ENCODE measurements at regions not wholly inside any gene's neighbourhood (a gene's known extent, or its start where the extent isn't known, plus 50 kb on each side); places are given as distances from the start of the nearest gene placed in this dataset.

DNA sequence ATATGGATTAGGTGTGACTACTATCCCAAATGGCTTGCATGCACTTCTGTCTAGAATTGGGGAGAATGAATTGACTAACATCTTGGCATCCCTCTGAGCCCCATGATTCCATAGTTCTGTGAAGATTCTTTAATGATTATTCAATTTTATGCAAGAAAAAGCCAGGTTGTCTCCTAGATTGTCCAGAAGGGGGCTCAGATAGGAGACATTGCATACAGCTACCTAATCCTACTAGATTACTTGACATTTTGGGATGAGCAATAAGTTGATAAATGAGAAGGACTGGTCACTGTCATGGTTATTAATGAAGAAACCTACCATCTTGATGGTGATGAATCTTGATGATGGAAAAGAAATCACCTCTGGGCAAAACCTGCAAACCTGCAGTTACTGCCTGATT lies 117.0 kb downstream of the CARTPT start:
- no peak for DNase-seq (ENCODE audit: low read depth, low spot score)

DNA sequence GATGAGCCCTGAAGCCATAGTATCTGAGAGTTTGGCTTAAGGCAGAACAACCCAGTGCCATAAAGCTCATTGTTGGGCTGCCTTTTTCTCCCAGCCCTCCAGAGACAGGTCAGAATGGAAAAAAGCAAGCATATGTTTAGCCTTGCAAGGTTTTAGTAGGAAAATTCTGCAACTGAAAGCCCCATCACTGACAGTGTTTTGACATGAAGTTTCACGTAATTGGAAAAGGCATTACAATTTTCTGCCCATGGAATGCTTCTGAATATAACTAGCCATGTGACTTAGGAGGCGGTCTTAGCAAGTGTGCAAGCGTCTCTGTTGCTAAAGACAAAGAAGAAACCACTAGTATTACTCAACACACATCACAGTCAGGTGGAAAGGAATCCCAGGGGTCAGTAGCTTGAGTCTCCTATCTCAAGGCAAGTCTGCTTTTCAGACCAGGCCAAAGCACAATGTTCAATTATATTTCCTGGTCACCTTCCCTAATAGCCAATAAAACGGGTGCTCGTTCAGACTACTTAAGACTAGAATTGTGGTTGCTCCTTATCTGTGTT lies 117.6 kb downstream of the CARTPT start:
- H3K9ac ChIP-seq (ENCODE audit: control insufficient read depth, extremely low read depth, insufficient read depth, low read length): no peak overlapping the region
- no peaks in the 10 kb centered on the region for H4K20me1 ChIP-seq (ENCODE audit: control insufficient read depth, extremely low read depth, insufficient read depth, low read length)
- dilution Hi-C loops (cut with MboI; ENCODE audit: extremely low pct_ligation_motif_present, low sequenced_read_pairs): no loop called here
- no peak overlapping the region for H3K27ac ChIP-seq (ENCODE audit: control insufficient read depth, insufficient read depth, low read length)
- no peak overlapping the region for H3K4me3 ChIP-seq (ENCODE audit: control insufficient read depth in 2 of 3, extremely low read depth in 1 of 3, insufficient read depth in 2 of 3, low read depth in 1 of 3, low read length in 3 of 3)
- DNase-seq (ENCODE audit: low read depth, low spot score) (no peak), FAIRE-seq (no peak)
- H3K9me3 ChIP-seq (ENCODE audit: control insufficient read depth, low read depth, low read length): no peaks in the 10 kb centered on the region
- H3K79me2 ChIP-seq (ENCODE audit: control insufficient read depth, insufficient read depth, low read length): no peaks in the 10 kb centered on the region
- no peaks in the 10 kb centered on the region for H3K27me3 ChIP-seq (ENCODE audit: control insufficient read depth, extremely low read depth, insufficient read depth, low read length)
- H3K4me2 ChIP-seq (ENCODE audit: control insufficient read depth, extremely low read depth, insufficient read depth, low read depth, low read length): no peak overlapping the region
- H3K36me3 ChIP-seq (ENCODE audit: control insufficient read depth in 2 of 2, extremely low read depth in 1 of 2, insufficient read depth in 2 of 2, low read length in 2 of 2): no peaks in the 10 kb centered on the region
- H2AFZ ChIP-seq (ENCODE audit: control insufficient read depth, low read length): no peak overlapping the region
- TF ChIP-seq EZH2 (IDR thresholded peaks at IDR 0.05; ENCODE audit: low read length): no peak
- TF ChIP-seq, protein P1, sequence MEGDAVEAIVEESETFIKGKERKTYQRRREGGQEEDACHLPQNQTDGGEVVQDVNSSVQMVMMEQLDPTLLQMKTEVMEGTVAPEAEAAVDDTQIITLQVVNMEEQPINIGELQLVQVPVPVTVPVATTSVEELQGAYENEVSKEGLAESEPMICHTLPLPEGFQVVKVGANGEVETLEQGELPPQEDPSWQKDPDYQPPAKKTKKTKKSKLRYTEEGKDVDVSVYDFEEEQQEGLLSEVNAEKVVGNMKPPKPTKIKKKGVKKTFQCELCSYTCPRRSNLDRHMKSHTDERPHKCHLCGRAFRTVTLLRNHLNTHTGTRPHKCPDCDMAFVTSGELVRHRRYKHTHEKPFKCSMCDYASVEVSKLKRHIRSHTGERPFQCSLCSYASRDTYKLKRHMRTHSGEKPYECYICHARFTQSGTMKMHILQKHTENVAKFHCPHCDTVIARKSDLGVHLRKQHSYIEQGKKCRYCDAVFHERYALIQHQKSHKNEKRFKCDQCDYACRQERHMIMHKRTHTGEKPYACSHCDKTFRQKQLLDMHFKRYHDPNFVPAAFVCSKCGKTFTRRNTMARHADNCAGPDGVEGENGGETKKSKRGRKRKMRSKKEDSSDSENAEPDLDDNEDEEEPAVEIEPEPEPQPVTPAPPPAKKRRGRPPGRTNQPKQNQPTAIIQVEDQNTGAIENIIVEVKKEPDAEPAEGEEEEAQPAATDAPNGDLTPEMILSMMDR (optimal IDR thresholded peaks at IDR 0.05 in 1 of 3, IDR thresholded peaks at IDR 0.05 in 1 of 3, conservative IDR thresholded peaks at IDR 0.05 in 1 of 3; ENCODE audit: extremely low read depth in 1 of 3, insufficient read depth in 2 of 3, low read length in 3 of 3): no peak
- H3K9me1 ChIP-seq (ENCODE audit: control insufficient read depth, extremely low read depth, insufficient read depth, low read length): no peaks in the 10 kb centered on the region
- no peaks in the 10 kb centered on the region for H3K4me1 ChIP-seq (ENCODE audit: control insufficient read depth, extremely low read depth, insufficient read depth, low read length)

More for the DNA sequence above, 117.0 kb downstream of the CARTPT start:
- Histone ChIP-seq H2AFZ (ENCODE audit: control insufficient read depth, low read length) (no peak overlapping the region), H3K36me3 (ENCODE audit: control insufficient read depth in 2 of 2, extremely low read depth in 1 of 2, insufficient read depth in 2 of 2, low read length in 2 of 2) (no peaks in the 10 kb centered on the region), H3K27me3 (ENCODE audit: control insufficient read depth, extremely low read depth, insufficient read depth, low read length) (no peaks in the 10 kb centered on the region), H3K4me3 (ENCODE audit: control insufficient read depth in 2 of 3, extremely low read depth in 1 of 3, insufficient read depth in 2 of 3, low read depth in 1 of 3, low read length in 3 of 3) (no peak overlapping the region), H3K9me3 (ENCODE audit: control insufficient read depth, low read depth, low read length) (no peaks in the 10 kb centered on the region), H4K20me1 (ENCODE audit: control insufficient read depth, extremely low read depth, insufficient read depth, low read length) (no peaks in the 10 kb centered on the region), H3K79me2 (ENCODE audit: control insufficient read depth, insufficient read depth, low read length) (no peaks in the 10 kb centered on the region), H3K9me1 (ENCODE audit: control insufficient read depth, extremely low read depth, insufficient read depth, low read length) (no peaks in the 10 kb centered on the region), H3K9ac (ENCODE audit: control insufficient read depth, extremely low read depth, insufficient read depth, low read length) (no peak overlapping the region), H3K27ac (ENCODE audit: control insufficient read depth, insufficient read depth, low read length) (no peak overlapping the region), H3K4me2 (ENCODE audit: control insufficient read depth, extremely low read depth, insufficient read depth, low read depth, low read length) (no peak overlapping the region), H3K4me1 (ENCODE audit: control insufficient read depth, extremely low read depth, insufficient read depth, low read length) (no peaks in the 10 kb centered on the region)
- TF ChIP-seq, protein P1 (optimal IDR thresholded peaks at IDR 0.05 in 1 of 3, IDR thresholded peaks at IDR 0.05 in 1 of 3, conservative IDR thresholded peaks at IDR 0.05 in 1 of 3; ENCODE audit: extremely low read depth in 1 of 3, insufficient read depth in 2 of 3, low read length in 3 of 3): peak in 2 of 3 experiments; percentile 9 to 21
- TF ChIP-seq EZH2 (IDR thresholded peaks at IDR 0.05; ENCODE audit: low read length): no peak
- dilution Hi-C loops (cut with MboI; ENCODE audit: extremely low pct_ligation_motif_present, low sequenced_read_pairs): no loop called here
- FAIRE-seq: peak; percentile 34
